Activated CD4-positive, alpha-beta T cell treated with anti-CD3 and anti-CD28 coated beads for 1 hour (primary cell): ENCODE measurements at regions not wholly inside any gene's neighbourhood (a gene's known extent, or its start where the extent isn't known, plus 50 kb on each side); places are given as distances from the start of the nearest gene placed in this dataset.

ENCODE experiments used
- DNase-seq: peaks from one replicate; pipeline ENCODE4 v3.0.0-alpha.2; 2020

GRCh38 chr3:36298188-36298587, 82.1 kb upstream of the STAC start:
- DNase-seq: no peak

GRCh38 chr3:36302158-36302509, 78.2 kb upstream of the STAC start:
- DNase-seq: no peak

- no peak for DNase-seq
Measured at GRCh38 chr3:36302626-36303025, 77.7 kb upstream of the STAC start.

GRCh38 chr3:36303286-36303685, 77.0 kb upstream of the STAC start:
- no peak for DNase-seq

GRCh38 chr3:36305929-36306520, 74.3 kb upstream of the STAC start:
- DNase-seq: no peak

- DNase-seq: no peak
Measured at GRCh38 chr3:36309092-36309491, 71.2 kb upstream of the STAC start.

GRCh38 chr3:36312351-36312750, 68.0 kb upstream of the STAC start:
- DNase-seq: no peak

GRCh38 chr3:36317915-36318314, 62.4 kb upstream of the STAC start:
- no peak for DNase-seq

- DNase-seq: no peak
Measured at GRCh38 chr3:36318621-36319200, 61.6 kb upstream of the STAC start.

GRCh38 chr3:36319680-36320079, 60.6 kb upstream of the STAC start:
- no peak for DNase-seq
